Stomach (tissue), 8 donors: ENCODE measurements at regions not wholly inside any gene's neighbourhood (a gene's known extent, or its start where the extent isn't known, plus 50 kb on each side); places are given as distances from the start of the nearest gene placed in this dataset.
A peak's percentile ranks its signal among the peaks of the same experiment; 100 is the strongest.

Source experiments
- DNase-seq, 2 donors: peaks; one replicate each; pipeline versions ENCODE4 v3.0.0 to v3.0.0-alpha.2; 2013 to 2019
- H3K27ac ChIP-seq, 5 donors: fragments of 200-600 bp in 4 of 5; sonication (generic) in 4 of 5; one replicate each; pipeline ENCODE4 v1.5.1; 2013 to 2019; ENCODE audit warnings: mild to moderate bottlenecking in 1 of 5, moderate library complexity in 1 of 5
- H3K27me3 ChIP-seq, 3 donors: fragments of 200-600 bp; sonication (generic); one replicate each; pipeline ENCODE4 v1.5.1; 2017 to 2019; ENCODE audit warnings: mixed run types in 1 of 3
- H3K36me3 ChIP-seq, 4 donors: fragments of 200-600 bp; sonication (generic); 1 replicate in 3 of 4; 2 replicates in 1 of 4; pipeline ENCODE4 v1.5.1; 2016 to 2019
- H3K4me1 ChIP-seq, 4 donors: fragments of 200-600 bp; sonication (generic); one replicate each; pipeline ENCODE4 v1.5.1; 2016 to 2019
- H3K4me3 ChIP-seq, 4 donors: fragments of 200-600 bp; sonication (generic) in 3 of 4; one replicate each; pipeline ENCODE4 v1.5.1; 2016 to 2019; ENCODE audit warnings: mild to moderate bottlenecking in 1 of 4
- H3K9me3 ChIP-seq, 4 donors: fragments of 200-600 bp; sonication (generic); one replicate each; pipeline ENCODE4 v1.5.1; 2016 to 2019
- EP300 ChIP-seq: sonication (generic); formaldehyde crosslinking; IDR thresholded peaks from one replicate; pipeline ENCODE4 v1.6.1; 2017; ENCODE audit warnings: antibody characterized with exemption
- POLR2A ChIP-seq, 4 donors: fragments of 450-650 bp; IDR thresholded peaks; one replicate each; pipeline ENCODE4 v1.6.1; 2016; ENCODE audit warnings: antibody characterized with exemption in 4 of 4, control low read depth in 2 of 4, mild to moderate bottlenecking in 1 of 4, moderate library complexity in 1 of 4
- POLR2AphosphoS5 ChIP-seq, 3 donors: sonication (generic); formaldehyde crosslinking; IDR thresholded peaks; one replicate each; pipeline ENCODE4 v1.6.1; 2016; ENCODE audit warnings: antibody characterized with exemption in 3 of 3
- WGBS, 5 donors: extraction: QIAGEN DNeasy Blood & Tissue Kit in 3 of 5; methylation state at CpG; one replicate each; pipeline versions ENCODE4 v1.1.5 to v1.1.7; 2013 to 2018; 5-methylcytosine and 5-hydroxymethylcytosine counted together
- intact Hi-C: fragments of 100-400 bp; cut with DNase I; formaldehyde crosslinking; loops from one replicate; pipeline ENCODE4 v1.15.1; 2023; ENCODE audit warnings: low total_unique reads
- TF ChIP-seq, protein P1 (sequence below), 7 experiments: fragments of 450-650 bp in 4 of 7; fragments of 200-600 bp in 3 of 7; sonication (generic) in 3 of 7; IDR thresholded peaks; one replicate each; pipeline ENCODE4 v1.5.1; 2016 to 2019; ENCODE audit warnings: antibody characterized with exemption in 7 of 7, control low read depth in 2 of 7, mild to moderate bottlenecking in 1 of 7
- donor health status: healthy with polysubstance abuse.
- donor health status: Bipolar disorder and iron deficiency.
- donor health status: healthy.

- no peak for DNase-seq
- TF ChIP-seq, protein P1, sequence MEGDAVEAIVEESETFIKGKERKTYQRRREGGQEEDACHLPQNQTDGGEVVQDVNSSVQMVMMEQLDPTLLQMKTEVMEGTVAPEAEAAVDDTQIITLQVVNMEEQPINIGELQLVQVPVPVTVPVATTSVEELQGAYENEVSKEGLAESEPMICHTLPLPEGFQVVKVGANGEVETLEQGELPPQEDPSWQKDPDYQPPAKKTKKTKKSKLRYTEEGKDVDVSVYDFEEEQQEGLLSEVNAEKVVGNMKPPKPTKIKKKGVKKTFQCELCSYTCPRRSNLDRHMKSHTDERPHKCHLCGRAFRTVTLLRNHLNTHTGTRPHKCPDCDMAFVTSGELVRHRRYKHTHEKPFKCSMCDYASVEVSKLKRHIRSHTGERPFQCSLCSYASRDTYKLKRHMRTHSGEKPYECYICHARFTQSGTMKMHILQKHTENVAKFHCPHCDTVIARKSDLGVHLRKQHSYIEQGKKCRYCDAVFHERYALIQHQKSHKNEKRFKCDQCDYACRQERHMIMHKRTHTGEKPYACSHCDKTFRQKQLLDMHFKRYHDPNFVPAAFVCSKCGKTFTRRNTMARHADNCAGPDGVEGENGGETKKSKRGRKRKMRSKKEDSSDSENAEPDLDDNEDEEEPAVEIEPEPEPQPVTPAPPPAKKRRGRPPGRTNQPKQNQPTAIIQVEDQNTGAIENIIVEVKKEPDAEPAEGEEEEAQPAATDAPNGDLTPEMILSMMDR (IDR thresholded peaks at IDR 0.05) = no peak
- no peak for TF ChIP-seq POLR2A (IDR thresholded peaks at IDR 0.05)
- TF ChIP-seq POLR2AphosphoS5 (IDR thresholded peaks at IDR 0.05) = no peak
- TF ChIP-seq EP300 = no peak
- H3K27me3 ChIP-seq = no peaks in the 10 kb centered on the region
- no peak overlapping the region for H3K27ac ChIP-seq
- no peaks in the 10 kb centered on the region for H3K36me3 ChIP-seq
- H3K4me3 ChIP-seq = no peak overlapping the region
- 79 to 92% (median 87%) methylated on average over 2 of the region's 2 CpGs for WGBS, 5 donors
- no peaks in the 10 kb centered on the region for H3K9me3 ChIP-seq
- no peaks in the 10 kb centered on the region for H3K4me1 ChIP-seq
- intact Hi-C loops = no loop called here
These were observed 166.0 kb downstream of the SPATA31D1 start for GRCh38 chr9:82154573-82154972.

- TF ChIP-seq POLR2A (IDR thresholded peaks at IDR 0.05) (no peak), POLR2AphosphoS5 (IDR thresholded peaks at IDR 0.05) (no peak), EP300 (no peak)
- TF ChIP-seq, protein P1 (IDR thresholded peaks at IDR 0.05) = no peak
- DNase-seq = no peak
- Histone ChIP-seq H3K36me3 (no peaks in the 10 kb centered on the region), H3K27ac (no peak overlapping the region), H3K9me3 (no peaks in the 10 kb centered on the region), H3K4me3 (no peak overlapping the region), H3K4me1 (no peaks in the 10 kb centered on the region), H3K27me3 (no peaks in the 10 kb centered on the region)
- WGBS, 5 donors = 84 to 91% (median 90%) methylated on average over 3 of the region's 3 CpGs
- intact Hi-C loops = no loop called here
These were observed 173.3 kb downstream of the SPATA31D1 start for GRCh38 chr9:82161876-82162275.

DNA sequence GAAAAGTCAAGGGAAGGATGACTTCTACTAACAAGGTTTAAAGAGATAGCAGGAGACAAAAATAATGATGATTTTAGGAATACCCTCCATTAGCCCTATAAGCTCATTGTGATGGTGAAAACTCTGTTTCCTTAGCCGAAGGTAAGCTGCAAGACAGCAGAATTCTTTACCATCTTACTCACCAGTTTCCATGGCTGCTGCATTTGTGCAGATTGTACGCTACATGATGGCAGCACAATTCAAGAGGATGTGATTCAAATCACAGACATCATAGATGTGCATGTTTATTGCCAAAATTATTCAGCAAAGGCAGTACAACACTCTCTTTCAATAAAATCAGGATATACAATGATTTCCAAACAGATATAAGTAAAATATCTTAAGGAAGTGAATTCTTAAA is 175.6 kb downstream of the SPATA31D1 start:
- intact Hi-C loops = no loop called here
- Histone ChIP-seq H3K4me1 (no peaks in the 10 kb centered on the region), H3K36me3 (no peaks in the 10 kb centered on the region), H3K27ac (no peak overlapping the region), H3K27me3 (no peaks in the 10 kb centered on the region), H3K9me3 (no peaks in the 10 kb centered on the region), H3K4me3 (no peak overlapping the region)
- WGBS, 5 donors = 83 to 92% (median 86%) methylated on average over 2 of the region's 2 CpGs
- no peak for DNase-seq
- no peak for TF ChIP-seq POLR2A (IDR thresholded peaks at IDR 0.05)
- TF ChIP-seq, protein P1 (IDR thresholded peaks at IDR 0.05) = no peak
- no peak for TF ChIP-seq EP300
- no peak for TF ChIP-seq POLR2AphosphoS5 (IDR thresholded peaks at IDR 0.05)

DNA sequence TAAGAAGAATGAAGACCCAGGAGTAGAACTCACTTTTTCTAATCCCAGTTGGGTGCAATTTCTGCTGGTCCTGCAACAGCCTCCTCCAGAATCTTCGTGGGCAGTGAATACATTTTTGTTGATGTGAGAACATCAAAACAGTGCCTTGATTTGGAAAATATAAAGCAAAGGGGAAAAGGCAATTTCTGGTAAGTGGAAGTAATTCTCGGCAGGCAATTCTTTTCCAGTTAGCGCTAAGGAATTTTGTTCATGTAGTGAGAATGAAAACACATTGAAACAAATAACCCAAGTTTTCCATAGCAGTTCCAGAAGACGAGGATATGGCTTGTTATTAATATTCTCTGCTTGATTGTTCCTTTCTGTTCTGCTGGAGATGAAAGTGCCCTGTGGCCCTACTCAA is 178.7 kb downstream of the SPATA31D1 start:
- Histone ChIP-seq H3K4me1 (no peaks in the 10 kb centered on the region), H3K9me3 (no peaks in the 10 kb centered on the region), H3K4me3 (no peak overlapping the region), H3K36me3 (no peaks in the 10 kb centered on the region), H3K27me3 (no peaks in the 10 kb centered on the region), H3K27ac (peak overlapping the region in 1 of 5 donors; percentile 9)
- 57 to 81% (median 73%) methylated on average over 4 of the region's 4 CpGs for WGBS, 5 donors
- no peak for DNase-seq
- intact Hi-C loops = no loop called here
- TF ChIP-seq POLR2A (IDR thresholded peaks at IDR 0.05) (no peak), POLR2AphosphoS5 (IDR thresholded peaks at IDR 0.05) (no peak), EP300 (no peak)
- TF ChIP-seq, protein P1 (IDR thresholded peaks at IDR 0.05) = no peak
